SK-N-SH (cell line): ENCODE measurements at regions not wholly inside any gene's neighbourhood (a gene's known extent, or its start where the extent isn't known, plus 50 kb on each side); places are given as distances from the start of the nearest gene placed in this dataset.

Source experiments
- CTCF ChIA-PET: fragments of 300-600, 350-600 bp; formaldehyde crosslinking; extraction: SDS; loops from one replicate; lab custom pipeline; 2021; lab: Yijun Ruan, JAX
- POLR2A ChIA-PET: fragments of 350-600 bp; sonication (Branson Sonifier 250); formaldehyde crosslinking; extraction: SDS; loops from one replicate; lab custom pipeline; 2020; ENCODE audit warnings: antibody characterized with exemption, inconsistent platforms; lab: Yijun Ruan, JAX
- DNase-seq: peaks from one replicate; pipeline ENCODE4 v3.0.0; 2012
- H2AFZ ChIP-seq: fragments of 200-600 bp; sonication (generic); 2 replicates; pipeline ENCODE4 v1.8.1; 2016; ENCODE audit warnings: antibody characterized with exemption, mild to moderate bottlenecking, low read depth
- H3F3A ChIP-seq: fragments of 200-600 bp; sonication (generic); replicated peaks from 2 replicates; pipeline ENCODE3; 2016; ENCODE audit warnings: antibody characterized with exemption, mild to moderate bottlenecking; ENCODE audit not compliant: insufficient read depth
- H3K27ac ChIP-seq, 2 experiments: fragments of 200-500 bp in 1 of 2; fragments of 200-600 bp in 1 of 2; sonication (Bioruptor generic) in 1 of 2; sonication (generic), shearing (Covaris generic) in 1 of 2; 2 replicates each; pipeline versions ENCODE4 v1.5.1 to v1.6.1; 2014 to 2016; ENCODE audit warnings: low read depth in 2 of 2, inconsistent platforms in 1 of 2, low read length in 1 of 2, mild to moderate bottlenecking in 1 of 2, mixed read lengths in 1 of 2
- H3K27me3 ChIP-seq: fragments of 200-600 bp; sonication (generic), shearing (Covaris generic); 2 replicates; pipeline ENCODE4 v1.6.1; 2016; ENCODE audit warnings: mixed run types; ENCODE audit not compliant: insufficient read depth
- H3K36me3 ChIP-seq, 2 experiments: fragments of 200-500 bp in 1 of 2; fragments of 200-600 bp in 1 of 2; sonication (Bioruptor generic) in 1 of 2; sonication (generic) in 1 of 2; replicated peaks in 1 of 2; 2 replicates each; pipeline versions ENCODE3 to v1.5.1; 2014 to 2016; ENCODE audit warnings: low read length in 1 of 2, mild to moderate bottlenecking in 1 of 2; ENCODE audit not compliant: insufficient read depth in 2 of 2, control insufficient read depth in 1 of 2
- H3K4me1 ChIP-seq, 2 experiments: fragments of 200-500 bp in 1 of 2; fragments of 200-600 bp in 1 of 2; sonication (Bioruptor generic) in 1 of 2; sonication (generic), shearing (Covaris generic) in 1 of 2; 2 replicates each; pipeline versions ENCODE4 v1.5.1 to v1.6.1; 2014 to 2016; ENCODE audit warnings: low read depth in 1 of 2, low read length in 1 of 2, mixed run types in 1 of 2; ENCODE audit not compliant: insufficient read depth in 2 of 2, control insufficient read depth in 1 of 2
- H3K4me2 ChIP-seq: fragments of 200-600 bp; sonication (generic), shearing (Covaris generic); 2 replicates; pipeline ENCODE4 v1.6.1; 2017; ENCODE audit warnings: mixed run types
- H3K4me3 ChIP-seq, 2 experiments: fragments of 200-500 bp in 1 of 2; fragments of 200-600 bp in 1 of 2; sonication (Bioruptor generic) in 1 of 2; sonication (generic), shearing (Covaris generic) in 1 of 2; 2 replicates each; pipeline versions ENCODE4 v1.5.1 to v1.8.1; 2014 to 2016; ENCODE audit warnings: low read depth in 2 of 2, inconsistent platforms in 1 of 2, low read length in 1 of 2, mild to moderate bottlenecking in 1 of 2, mixed read lengths in 1 of 2, moderate library complexity in 1 of 2
- H3K79me2 ChIP-seq: fragments of 200-600 bp; sonication (generic); 2 replicates; pipeline ENCODE4 v1.8.1; 2017; ENCODE audit warnings: mild to moderate bottlenecking; ENCODE audit not compliant: insufficient read depth
- H3K9ac ChIP-seq: fragments of 200-600 bp; sonication (generic); 2 replicates; pipeline ENCODE4 v1.6.1; 2017; ENCODE audit warnings: mixed run types
- H3K9me2 ChIP-seq: fragments of 200-600 bp; sonication (generic); 2 replicates; pipeline ENCODE4 v1.6.1; 2017; ENCODE audit warnings: mixed run types
- H3K9me3 ChIP-seq: fragments of 200-600 bp; sonication (generic); 2 replicates; pipeline ENCODE4 v1.6.1; 2017; ENCODE audit warnings: mixed run types, mild to moderate bottlenecking, moderate library complexity
- H4K20me1 ChIP-seq: fragments of 200-600 bp; sonication (generic); 2 replicates; pipeline ENCODE4 v1.6.1; 2017; ENCODE audit warnings: mild to moderate bottlenecking, mixed run types; ENCODE audit not compliant: insufficient read depth
- CHD2 ChIP-seq: fragments of 150-350 bp; IDR thresholded peaks from 2 replicates; pipeline ENCODE4 v1.6.1; 2018; ENCODE audit warnings: low read length; ENCODE audit not compliant: partially characterized antibody
- EP300 ChIP-seq, 2 experiments: IDR thresholded peaks; 2 replicates each; pipeline versions ENCODE4 v1.4.0 to v1.6.1; 2012; ENCODE audit warnings: borderline replicate concordance in 1 of 2, low read depth in 1 of 2, low read length in 1 of 2
- FOXM1 ChIP-seq: IDR thresholded peaks from 2 replicates; pipeline ENCODE4 v1.4.0; 2012; ENCODE audit warnings: low read depth, mild to moderate bottlenecking
- GATA2 ChIP-seq: sonication (generic); formaldehyde crosslinking; IDR thresholded peaks from 2 replicates; pipeline ENCODE4 v1.5.0; 2020; ENCODE audit warnings: mild to moderate bottlenecking, missing genetic modification reagents
- JUND ChIP-seq: IDR thresholded peaks from 2 replicates; pipeline ENCODE4 v1.4.0; 2012
- MEF2A ChIP-seq: IDR thresholded peaks from 2 replicates; pipeline ENCODE4 v1.4.0; 2012; ENCODE audit warnings: low read depth, borderline replicate concordance
- NRF1 ChIP-seq: IDR thresholded peaks from 2 replicates; pipeline ENCODE4 v1.6.1; 2012; ENCODE audit warnings: low read depth, mild to moderate bottlenecking, low read length
- RAD21 ChIP-seq: IDR thresholded peaks from 2 replicates; pipeline ENCODE4 v1.6.1; 2012; ENCODE audit warnings: mild to moderate bottlenecking, low read length
- RFX5 ChIP-seq: IDR thresholded peaks from 2 replicates; pipeline ENCODE4 v1.6.1; 2012; ENCODE audit warnings: mild to moderate bottlenecking, improper control_type of control experiment, low read length
- SMC3 ChIP-seq: IDR thresholded peaks from 2 replicates; pipeline ENCODE4 v1.6.1; 2012; ENCODE audit warnings: low read depth, low read length, improper control_type of control experiment
- YY1 ChIP-seq: IDR thresholded peaks from 2 replicates; pipeline ENCODE4 v1.4.0; 2012; ENCODE audit warnings: low read depth, mild to moderate bottlenecking
- whole genome bisulfite sequencing: methylation state at CpG from one replicate; pipeline ENCODE4 v1.1.6; 2017; ENCODE audit warnings: low lambda C conversion rate; 5-methylcytosine and 5-hydroxymethylcytosine counted together
- TF ChIP-seq, protein P1 (sequence below): fragments of 150-350 bp; IDR thresholded peaks from 2 replicates; pipeline ENCODE4 v1.6.1; 2017; ENCODE audit warnings: antibody characterized with exemption, low read length, low read depth, borderline replicate concordance
- TF ChIP-seq, protein P2 (sequence below): IDR thresholded peaks from 2 replicates; pipeline ENCODE4 v1.4.0; 2012; ENCODE audit warnings: low read depth, borderline replicate concordance
- TF ChIP-seq, protein P3 (sequence below): fragments of 150-350 bp; IDR thresholded peaks from 2 replicates; pipeline ENCODE4 v1.6.1; 2016; ENCODE audit warnings: mild to moderate bottlenecking, low read depth, low read length
- TF ChIP-seq, protein P4 (sequence below): fragments of 200-600 bp; sonication (generic); IDR thresholded peaks from 2 replicates; pipeline ENCODE4 v1.6.1; 2017; ENCODE audit warnings: antibody characterized with exemption, mild to moderate bottlenecking, moderate library complexity
- TF ChIP-seq, protein P5 (sequence below): IDR thresholded peaks from 2 replicates; pipeline ENCODE4 v1.4.0; 2012; ENCODE audit warnings: low read depth
- TF ChIP-seq, protein P6 (sequence below): IDR thresholded peaks from 2 replicates; pipeline ENCODE4 v1.6.1; 2012; ENCODE audit warnings: mild to moderate bottlenecking, low read depth, low read length, moderate library complexity

DNA sequence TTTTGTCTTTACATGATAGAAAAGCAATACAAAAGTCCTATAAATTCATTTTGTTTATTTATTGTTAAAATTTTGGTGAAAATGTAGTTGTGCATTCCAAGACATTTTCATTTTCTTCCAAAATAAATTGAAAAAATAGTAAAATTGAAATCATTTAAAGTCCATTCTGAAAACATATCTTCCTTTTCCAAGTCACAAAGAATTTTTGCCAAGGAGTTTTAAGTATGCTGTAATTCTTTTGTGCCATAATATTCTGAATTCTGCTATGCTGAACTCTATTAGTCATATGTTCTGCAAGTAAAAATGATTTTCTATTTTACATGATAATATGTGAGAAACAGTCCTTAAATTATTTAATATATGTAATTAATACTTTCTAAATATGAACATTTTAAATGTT, 879.6 kb upstream of the SLC10A2 start:
- Histone ChIP-seq H3K27me3 (no peaks in the 10 kb centered on the region), H3K79me2 (no peaks in the 10 kb centered on the region), H3K9me3 (no peaks in the 10 kb centered on the region), H3K4me1 (no peaks in the 10 kb centered on the region), H3K9ac (no peak overlapping the region), H3K36me3 (no peaks in the 10 kb centered on the region), H3F3A (no peaks in the 10 kb centered on the region), H3K27ac (no peak overlapping the region), H3K4me3 (no peak overlapping the region), H3K9me2 (no peaks in the 10 kb centered on the region), H2AFZ (no peak overlapping the region), H3K4me2 (no peak overlapping the region), H4K20me1 (no peaks in the 10 kb centered on the region)
- POLR2A ChIA-PET: no interaction called here
- TF ChIP-seq, protein P1, sequence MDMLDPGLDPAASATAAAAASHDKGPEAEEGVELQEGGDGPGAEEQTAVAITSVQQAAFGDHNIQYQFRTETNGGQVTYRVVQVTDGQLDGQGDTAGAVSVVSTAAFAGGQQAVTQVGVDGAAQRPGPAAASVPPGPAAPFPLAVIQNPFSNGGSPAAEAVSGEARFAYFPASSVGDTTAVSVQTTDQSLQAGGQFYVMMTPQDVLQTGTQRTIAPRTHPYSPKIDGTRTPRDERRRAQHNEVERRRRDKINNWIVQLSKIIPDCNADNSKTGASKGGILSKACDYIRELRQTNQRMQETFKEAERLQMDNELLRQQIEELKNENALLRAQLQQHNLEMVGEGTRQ: no peak
- TF ChIP-seq RAD21 (no peak), JUND (no peak), CHD2 (no peak), SMC3 (no peak), YY1 (no peak), GATA2 (no peak), RFX5 (no peak), FOXM1 (no peak)
- TF ChIP-seq, protein P2, sequence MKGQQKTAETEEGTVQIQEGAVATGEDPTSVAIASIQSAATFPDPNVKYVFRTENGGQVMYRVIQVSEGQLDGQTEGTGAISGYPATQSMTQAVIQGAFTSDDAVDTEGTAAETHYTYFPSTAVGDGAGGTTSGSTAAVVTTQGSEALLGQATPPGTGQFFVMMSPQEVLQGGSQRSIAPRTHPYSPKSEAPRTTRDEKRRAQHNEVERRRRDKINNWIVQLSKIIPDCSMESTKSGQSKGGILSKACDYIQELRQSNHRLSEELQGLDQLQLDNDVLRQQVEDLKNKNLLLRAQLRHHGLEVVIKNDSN: no peak
- TF ChIP-seq, protein P3, sequence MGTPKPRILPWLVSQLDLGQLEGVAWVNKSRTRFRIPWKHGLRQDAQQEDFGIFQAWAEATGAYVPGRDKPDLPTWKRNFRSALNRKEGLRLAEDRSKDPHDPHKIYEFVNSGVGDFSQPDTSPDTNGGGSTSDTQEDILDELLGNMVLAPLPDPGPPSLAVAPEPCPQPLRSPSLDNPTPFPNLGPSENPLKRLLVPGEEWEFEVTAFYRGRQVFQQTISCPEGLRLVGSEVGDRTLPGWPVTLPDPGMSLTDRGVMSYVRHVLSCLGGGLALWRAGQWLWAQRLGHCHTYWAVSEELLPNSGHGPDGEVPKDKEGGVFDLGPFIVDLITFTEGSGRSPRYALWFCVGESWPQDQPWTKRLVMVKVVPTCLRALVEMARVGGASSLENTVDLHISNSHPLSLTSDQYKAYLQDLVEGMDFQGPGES: no peak
- CTCF ChIA-PET: interaction anchor here (0.6 kb wide), 1 partner anchor 24 kb away, joined by 5 read pairs; no protein-coding TSS in a partner anchor
- DNase-seq: no peak

DNA sequence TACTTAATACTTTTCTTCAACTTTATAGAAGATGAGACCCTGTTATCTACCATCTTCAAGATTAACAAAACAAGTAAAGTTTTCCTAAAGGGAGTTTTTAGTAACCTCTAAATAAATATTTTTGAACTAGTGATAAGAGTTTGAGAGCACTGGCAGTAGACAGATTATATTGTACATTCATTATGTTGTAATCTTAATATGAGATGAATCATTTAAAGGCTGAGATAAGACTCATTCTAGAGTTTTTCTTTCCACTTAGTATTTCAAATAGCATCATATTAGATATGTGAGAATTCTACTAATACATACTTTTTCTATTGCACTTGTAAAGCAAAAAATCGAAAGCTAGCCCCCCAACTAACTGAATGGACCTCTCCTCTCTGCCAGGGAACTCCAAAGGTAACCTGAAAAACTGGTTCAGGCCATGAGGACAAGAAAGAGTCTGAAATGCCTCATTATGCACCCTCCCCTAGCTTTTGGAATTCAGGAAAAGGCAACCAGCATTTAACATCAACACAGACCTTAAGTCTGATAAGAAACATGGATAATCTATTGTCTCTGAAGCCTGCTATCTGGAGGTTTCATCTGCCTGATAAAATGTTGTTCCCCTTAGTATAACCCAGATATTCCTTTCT, 875.4 kb upstream of the SLC10A2 start:
- H3K79me2 ChIP-seq: no peaks in the 10 kb centered on the region
- H3K9me2 ChIP-seq: no peaks in the 10 kb centered on the region
- no peak overlapping the region for H3K27ac ChIP-seq
- 21% methylated on average over 1 of the region's 1 CpG for WGBS
- H3F3A ChIP-seq: no peaks in the 10 kb centered on the region
- H3K4me3 ChIP-seq: no peak overlapping the region
- no peaks in the 10 kb centered on the region for H3K36me3 ChIP-seq
- no peak overlapping the region for H3K9ac ChIP-seq
- H3K4me2 ChIP-seq: no peak overlapping the region
- H3K9me3 ChIP-seq: no peaks in the 10 kb centered on the region
- no peak for DNase-seq
- H3K4me1 ChIP-seq: no peaks in the 10 kb centered on the region
- ChIA-PET CTCF (no interaction called here), POLR2A (no interaction called here)
- no peak overlapping the region for H2AFZ ChIP-seq
- H4K20me1 ChIP-seq: no peaks in the 10 kb centered on the region
- no peaks in the 10 kb centered on the region for H3K27me3 ChIP-seq
- TF ChIP-seq EP300 (IDR thresholded peaks at IDR 0.05; ENCODE audit: borderline replicate concordance in 1 of 2, low read depth in 1 of 2, low read length in 1 of 2): no peak
- TF ChIP-seq, protein P4, sequence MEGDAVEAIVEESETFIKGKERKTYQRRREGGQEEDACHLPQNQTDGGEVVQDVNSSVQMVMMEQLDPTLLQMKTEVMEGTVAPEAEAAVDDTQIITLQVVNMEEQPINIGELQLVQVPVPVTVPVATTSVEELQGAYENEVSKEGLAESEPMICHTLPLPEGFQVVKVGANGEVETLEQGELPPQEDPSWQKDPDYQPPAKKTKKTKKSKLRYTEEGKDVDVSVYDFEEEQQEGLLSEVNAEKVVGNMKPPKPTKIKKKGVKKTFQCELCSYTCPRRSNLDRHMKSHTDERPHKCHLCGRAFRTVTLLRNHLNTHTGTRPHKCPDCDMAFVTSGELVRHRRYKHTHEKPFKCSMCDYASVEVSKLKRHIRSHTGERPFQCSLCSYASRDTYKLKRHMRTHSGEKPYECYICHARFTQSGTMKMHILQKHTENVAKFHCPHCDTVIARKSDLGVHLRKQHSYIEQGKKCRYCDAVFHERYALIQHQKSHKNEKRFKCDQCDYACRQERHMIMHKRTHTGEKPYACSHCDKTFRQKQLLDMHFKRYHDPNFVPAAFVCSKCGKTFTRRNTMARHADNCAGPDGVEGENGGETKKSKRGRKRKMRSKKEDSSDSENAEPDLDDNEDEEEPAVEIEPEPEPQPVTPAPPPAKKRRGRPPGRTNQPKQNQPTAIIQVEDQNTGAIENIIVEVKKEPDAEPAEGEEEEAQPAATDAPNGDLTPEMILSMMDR: no peak
- TF ChIP-seq MEF2A: no peak
- TF ChIP-seq, protein P2: no peak
- TF ChIP-seq, protein P5, sequence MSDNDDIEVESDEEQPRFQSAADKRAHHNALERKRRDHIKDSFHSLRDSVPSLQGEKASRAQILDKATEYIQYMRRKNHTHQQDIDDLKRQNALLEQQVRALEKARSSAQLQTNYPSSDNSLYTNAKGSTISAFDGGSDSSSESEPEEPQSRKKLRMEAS: no peak
- TF ChIP-seq NRF1: no peak
- TF ChIP-seq, protein P6, sequence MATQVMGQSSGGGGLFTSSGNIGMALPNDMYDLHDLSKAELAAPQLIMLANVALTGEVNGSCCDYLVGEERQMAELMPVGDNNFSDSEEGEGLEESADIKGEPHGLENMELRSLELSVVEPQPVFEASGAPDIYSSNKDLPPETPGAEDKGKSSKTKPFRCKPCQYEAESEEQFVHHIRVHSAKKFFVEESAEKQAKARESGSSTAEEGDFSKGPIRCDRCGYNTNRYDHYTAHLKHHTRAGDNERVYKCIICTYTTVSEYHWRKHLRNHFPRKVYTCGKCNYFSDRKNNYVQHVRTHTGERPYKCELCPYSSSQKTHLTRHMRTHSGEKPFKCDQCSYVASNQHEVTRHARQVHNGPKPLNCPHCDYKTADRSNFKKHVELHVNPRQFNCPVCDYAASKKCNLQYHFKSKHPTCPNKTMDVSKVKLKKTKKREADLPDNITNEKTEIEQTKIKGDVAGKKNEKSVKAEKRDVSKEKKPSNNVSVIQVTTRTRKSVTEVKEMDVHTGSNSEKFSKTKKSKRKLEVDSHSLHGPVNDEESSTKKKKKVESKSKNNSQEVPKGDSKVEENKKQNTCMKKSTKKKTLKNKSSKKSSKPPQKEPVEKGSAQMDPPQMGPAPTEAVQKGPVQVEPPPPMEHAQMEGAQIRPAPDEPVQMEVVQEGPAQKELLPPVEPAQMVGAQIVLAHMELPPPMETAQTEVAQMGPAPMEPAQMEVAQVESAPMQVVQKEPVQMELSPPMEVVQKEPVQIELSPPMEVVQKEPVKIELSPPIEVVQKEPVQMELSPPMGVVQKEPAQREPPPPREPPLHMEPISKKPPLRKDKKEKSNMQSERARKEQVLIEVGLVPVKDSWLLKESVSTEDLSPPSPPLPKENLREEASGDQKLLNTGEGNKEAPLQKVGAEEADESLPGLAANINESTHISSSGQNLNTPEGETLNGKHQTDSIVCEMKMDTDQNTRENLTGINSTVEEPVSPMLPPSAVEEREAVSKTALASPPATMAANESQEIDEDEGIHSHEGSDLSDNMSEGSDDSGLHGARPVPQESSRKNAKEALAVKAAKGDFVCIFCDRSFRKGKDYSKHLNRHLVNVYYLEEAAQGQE: no peak
